ENCODE measurements at regions not wholly inside any gene's neighbourhood (a gene's known extent, or its start where the extent isn't known, plus 50 kb on each side); places are given as distances from the start of the nearest gene placed in this dataset.

DNA sequence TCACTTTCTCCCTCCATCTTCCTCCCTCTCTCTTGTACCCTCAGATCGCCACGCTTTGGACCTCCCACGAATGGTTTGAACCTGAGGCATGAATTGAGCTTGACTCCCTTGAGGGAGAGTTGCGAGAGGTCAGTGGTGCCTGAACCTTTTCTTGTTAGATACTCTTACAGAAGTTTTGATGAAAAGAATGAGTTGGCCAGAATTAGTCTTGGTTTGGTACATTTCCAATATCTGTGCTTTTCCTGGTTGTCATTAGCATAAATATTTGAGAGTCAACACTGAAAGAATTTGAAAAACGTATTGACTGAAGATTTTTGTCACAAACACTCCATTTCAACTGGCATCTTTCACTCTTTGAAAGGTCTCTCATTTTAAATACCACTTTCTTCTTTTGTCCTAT is 510.6 kb upstream of the DIPK2B start:
- H3K4me2 ChIP-seq (ENCODE audit: low read length): no peak overlapping the region
- no peak overlapping the region for H2AFZ ChIP-seq (ENCODE audit: low read length)
- no peaks in the 10 kb centered on the region for H3K9me3 ChIP-seq (ENCODE audit: low read length)
- no peaks in the 10 kb centered on the region for H3K36me3 ChIP-seq (ENCODE audit: insufficient read depth, low read length)
- no peaks in the 10 kb centered on the region for H4K20me1 ChIP-seq (ENCODE audit: insufficient read depth, low read length)
- H3K4me1 ChIP-seq (ENCODE audit: insufficient read depth, low read length, severe bottlenecking): no peaks in the 10 kb centered on the region
- H3F3A ChIP-seq (ENCODE audit: insufficient read depth, low read length): no peaks in the 10 kb centered on the region
- no peaks in the 10 kb centered on the region for H3K9me2 ChIP-seq (ENCODE audit: low read depth, low read length)
- H3K4me3 ChIP-seq (ENCODE audit: low read depth, low read length, poor library complexity, severe bottlenecking): no peak overlapping the region
- no peaks in the 10 kb centered on the region for H3K79me2 ChIP-seq (ENCODE audit: insufficient read depth, low read length)
- no peak for TF ChIP-seq EZH2 (IDR thresholded peaks at IDR 0.05; ENCODE audit: borderline replicate concordance, low read length)
- TF ChIP-seq, protein P1, sequence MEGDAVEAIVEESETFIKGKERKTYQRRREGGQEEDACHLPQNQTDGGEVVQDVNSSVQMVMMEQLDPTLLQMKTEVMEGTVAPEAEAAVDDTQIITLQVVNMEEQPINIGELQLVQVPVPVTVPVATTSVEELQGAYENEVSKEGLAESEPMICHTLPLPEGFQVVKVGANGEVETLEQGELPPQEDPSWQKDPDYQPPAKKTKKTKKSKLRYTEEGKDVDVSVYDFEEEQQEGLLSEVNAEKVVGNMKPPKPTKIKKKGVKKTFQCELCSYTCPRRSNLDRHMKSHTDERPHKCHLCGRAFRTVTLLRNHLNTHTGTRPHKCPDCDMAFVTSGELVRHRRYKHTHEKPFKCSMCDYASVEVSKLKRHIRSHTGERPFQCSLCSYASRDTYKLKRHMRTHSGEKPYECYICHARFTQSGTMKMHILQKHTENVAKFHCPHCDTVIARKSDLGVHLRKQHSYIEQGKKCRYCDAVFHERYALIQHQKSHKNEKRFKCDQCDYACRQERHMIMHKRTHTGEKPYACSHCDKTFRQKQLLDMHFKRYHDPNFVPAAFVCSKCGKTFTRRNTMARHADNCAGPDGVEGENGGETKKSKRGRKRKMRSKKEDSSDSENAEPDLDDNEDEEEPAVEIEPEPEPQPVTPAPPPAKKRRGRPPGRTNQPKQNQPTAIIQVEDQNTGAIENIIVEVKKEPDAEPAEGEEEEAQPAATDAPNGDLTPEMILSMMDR (IDR thresholded peaks at IDR 0.05; ENCODE audit: low read length): no peak
- H3K27me3 ChIP-seq (ENCODE audit: insufficient read depth, low read length): no peaks in the 10 kb centered on the region
- H3K27ac ChIP-seq (ENCODE audit: low read depth, low read length, poor library complexity, severe bottlenecking): no peak overlapping the region
- no peak overlapping the region for H3K9ac ChIP-seq (ENCODE audit: low read length)

DNA sequence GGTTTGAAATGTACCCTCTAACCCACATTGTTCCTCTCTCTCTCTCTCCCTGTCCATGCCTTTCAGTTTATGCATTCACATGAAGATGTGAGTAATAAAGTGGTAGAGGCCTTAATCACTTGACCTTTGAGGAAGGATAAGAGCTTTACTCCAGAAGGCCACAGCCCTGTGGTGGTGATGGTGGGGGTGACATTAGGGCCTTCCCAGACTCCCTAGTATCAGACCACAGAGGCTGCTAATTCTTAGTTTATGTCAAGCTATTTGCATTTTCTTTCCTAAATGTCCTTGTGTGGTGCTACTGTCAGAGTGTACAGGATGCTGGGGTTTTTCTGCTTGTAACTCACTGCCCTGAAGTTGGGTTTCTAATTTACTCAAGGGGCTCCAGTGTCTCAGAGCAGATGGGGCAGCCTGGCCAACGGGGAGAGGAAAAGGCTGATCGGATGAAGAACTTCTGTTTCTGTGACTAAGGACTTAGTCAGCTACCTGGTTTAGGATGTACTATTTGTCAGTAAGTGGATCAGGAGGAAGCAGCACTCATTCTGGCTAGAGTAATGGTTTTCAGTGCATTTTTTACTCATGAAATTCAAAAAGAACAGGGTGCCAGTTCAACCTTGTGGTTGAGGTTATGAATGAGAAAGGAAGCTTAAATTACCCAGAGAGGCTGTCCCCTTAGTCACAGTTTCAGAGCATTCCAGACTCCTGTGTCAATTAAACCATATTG is 509.6 kb upstream of the DIPK2B start:
- TF ChIP-seq, protein P1 (IDR thresholded peaks at IDR 0.05; ENCODE audit: low read length): no peak
- TF ChIP-seq EZH2 (IDR thresholded peaks at IDR 0.05; ENCODE audit: borderline replicate concordance, low read length): no peak
- no peaks in the 10 kb centered on the region for H3K9me2 ChIP-seq (ENCODE audit: low read depth, low read length)
- H4K20me1 ChIP-seq (ENCODE audit: insufficient read depth, low read length): no peaks in the 10 kb centered on the region
- H3F3A ChIP-seq (ENCODE audit: insufficient read depth, low read length): no peaks in the 10 kb centered on the region
- no peak overlapping the region for H2AFZ ChIP-seq (ENCODE audit: low read length)
- H3K36me3 ChIP-seq (ENCODE audit: insufficient read depth, low read length): no peaks in the 10 kb centered on the region
- no peaks in the 10 kb centered on the region for H3K27me3 ChIP-seq (ENCODE audit: insufficient read depth, low read length)
- no peak overlapping the region for H3K27ac ChIP-seq (ENCODE audit: low read depth, low read length, poor library complexity, severe bottlenecking)
- no peaks in the 10 kb centered on the region for H3K9me3 ChIP-seq (ENCODE audit: low read length)
- no peak overlapping the region for H3K4me3 ChIP-seq (ENCODE audit: low read depth, low read length, poor library complexity, severe bottlenecking)
- H3K9ac ChIP-seq (ENCODE audit: low read length): no peak overlapping the region
- H3K4me2 ChIP-seq (ENCODE audit: low read length): no peak overlapping the region
- no peaks in the 10 kb centered on the region for H3K79me2 ChIP-seq (ENCODE audit: insufficient read depth, low read length)
- H3K4me1 ChIP-seq (ENCODE audit: insufficient read depth, low read length, severe bottlenecking): no peaks in the 10 kb centered on the region

DNA sequence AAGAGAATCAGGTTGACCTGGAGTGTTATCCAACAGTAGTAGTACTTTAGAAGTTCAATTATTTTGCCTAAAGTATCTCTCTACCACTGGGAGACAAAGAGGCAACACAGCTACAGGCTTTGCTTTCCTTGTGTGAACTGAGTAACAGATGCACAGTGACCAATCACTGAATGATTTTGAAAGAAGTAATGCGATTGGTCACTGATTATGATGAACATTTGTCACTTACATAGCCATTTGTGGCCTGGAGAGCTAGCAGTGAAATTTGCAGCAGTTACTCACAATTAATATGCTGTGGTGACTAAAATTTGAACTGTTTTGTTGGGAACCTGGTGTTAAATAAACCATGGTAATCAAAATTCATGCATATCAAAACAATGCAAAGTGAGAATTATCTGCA is 508.7 kb upstream of the DIPK2B start:
- Histone ChIP-seq H3K9me2 (ENCODE audit: low read depth, low read length) (no peaks in the 10 kb centered on the region), H3K79me2 (ENCODE audit: insufficient read depth, low read length) (no peaks in the 10 kb centered on the region), H3K9me3 (ENCODE audit: low read length) (no peaks in the 10 kb centered on the region), H3K4me3 (ENCODE audit: low read depth, low read length, poor library complexity, severe bottlenecking) (no peak overlapping the region), H4K20me1 (ENCODE audit: insufficient read depth, low read length) (no peaks in the 10 kb centered on the region), H3K4me2 (ENCODE audit: low read length) (no peak overlapping the region), H3K9ac (ENCODE audit: low read length) (no peak overlapping the region), H3K27me3 (ENCODE audit: insufficient read depth, low read length) (no peaks in the 10 kb centered on the region), H3K36me3 (ENCODE audit: insufficient read depth, low read length) (no peaks in the 10 kb centered on the region), H3K4me1 (ENCODE audit: insufficient read depth, low read length, severe bottlenecking) (no peaks in the 10 kb centered on the region), H3F3A (ENCODE audit: insufficient read depth, low read length) (no peaks in the 10 kb centered on the region), H3K27ac (ENCODE audit: low read depth, low read length, poor library complexity, severe bottlenecking) (no peak overlapping the region), H2AFZ (ENCODE audit: low read length) (no peak overlapping the region)
- TF ChIP-seq EZH2 (IDR thresholded peaks at IDR 0.05; ENCODE audit: borderline replicate concordance, low read length): no peak
- TF ChIP-seq, protein P1 (IDR thresholded peaks at IDR 0.05; ENCODE audit: low read length): no peak

All from OCI-LY1 (cell line).